ENCODE measurements at regions not wholly inside any gene's neighbourhood (a gene's known extent, or its start where the extent isn't known, plus 50 kb on each side); places are given as distances from the start of the nearest gene placed in this dataset.
A peak's percentile ranks its signal among the peaks of the same experiment; 100 is the strongest.
"Not testable (repeated sequence)": the region's sequence is repeated elsewhere in the genome, so short reads cannot be mapped to it uniquely, and the experiment has no call there.

- no peak for DNase-seq
Measured at GRCh38 chr2:234272069-234272850, 221.8 kb downstream of the SPP2 start.

DNA sequence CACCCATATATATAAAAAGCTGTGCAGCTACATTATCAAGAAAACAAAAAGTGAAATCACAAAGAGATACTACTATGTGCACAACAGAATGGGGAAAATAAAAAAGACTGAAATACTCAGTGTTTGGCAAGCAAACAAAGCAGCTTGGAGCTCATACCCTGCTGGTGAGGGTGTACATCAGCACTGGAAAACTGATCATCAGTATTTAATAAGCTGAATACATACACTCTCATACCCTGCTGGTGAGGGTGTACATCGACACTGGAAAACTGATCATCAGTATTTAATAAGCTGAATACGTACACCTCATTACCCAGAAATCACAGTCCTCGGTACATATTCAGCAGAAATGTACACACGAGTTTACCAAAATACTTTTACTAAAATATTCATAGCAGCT is 220.8 kb downstream of the SPP2 start:
- DNase-seq, result no peak

DNA sequence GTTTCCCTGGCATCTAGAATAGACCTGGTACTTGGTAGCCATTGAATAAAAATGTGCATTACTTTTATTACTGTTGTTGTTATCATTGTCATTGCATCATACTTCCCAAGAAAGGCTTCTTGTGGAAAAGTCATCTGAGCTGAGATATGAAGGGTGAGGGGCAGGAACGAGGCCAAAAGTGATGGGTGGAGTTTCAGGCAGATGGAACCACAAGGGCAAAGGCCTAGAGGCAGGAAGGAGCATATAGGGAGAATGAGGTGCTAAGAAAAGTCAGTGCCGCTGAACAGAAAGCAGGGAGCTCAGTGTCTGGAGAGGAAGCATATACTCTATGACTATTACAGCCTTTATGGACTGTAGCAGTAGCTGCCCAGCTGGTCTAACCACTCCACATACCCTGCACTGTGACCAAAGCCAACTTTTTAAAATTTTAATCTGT is 219.3 kb downstream of the SPP2 start:
- DNase-seq, result no peak

DNA sequence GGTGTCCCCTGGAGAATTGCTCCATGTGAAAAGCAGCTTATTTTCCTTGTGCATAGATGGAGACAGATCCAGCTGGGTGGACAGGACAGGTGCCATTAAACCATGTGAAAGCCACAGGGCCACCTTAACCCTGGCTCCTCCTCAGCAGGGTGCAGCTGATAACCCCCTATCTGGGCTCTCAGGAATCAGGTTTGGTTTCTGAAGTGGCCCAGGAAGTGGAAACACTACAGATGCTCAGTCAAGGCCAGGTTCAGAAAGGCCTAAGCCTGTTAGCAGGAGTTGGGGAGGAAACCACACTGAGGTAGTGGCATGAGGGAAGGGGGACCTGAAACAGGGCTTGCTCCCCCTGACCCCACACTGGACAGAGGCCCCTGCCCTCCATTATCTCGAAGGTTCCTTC is 217.0 kb downstream of the SPP2 start:
- DNase-seq, result no peak

GRCh38 chr2:234266952-234267351 is 216.4 kb downstream of the SPP2 start:
- no peak for DNase-seq

DNA sequence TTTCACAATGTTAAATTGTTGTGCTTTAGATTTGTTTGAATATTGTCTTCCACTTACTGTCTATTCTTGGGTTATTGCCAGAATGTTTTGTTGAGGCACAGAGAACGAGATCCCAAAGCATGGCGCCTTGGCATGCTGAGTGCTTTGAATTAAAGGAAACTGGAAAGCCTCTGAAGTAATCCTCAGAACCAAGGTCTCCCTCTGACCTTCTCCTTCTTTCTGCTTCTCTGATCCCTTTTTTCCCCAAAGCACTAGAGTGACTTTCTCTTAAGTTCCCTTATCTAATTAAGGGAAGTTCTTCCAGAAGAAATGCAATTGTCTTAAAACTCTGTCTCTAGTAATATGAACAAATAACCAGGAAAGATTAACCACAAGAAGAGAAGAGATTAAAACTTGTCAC is 214.7 kb downstream of the SPP2 start:
- no peak for DNase-seq

- DNase-seq, result no peak
Measured at GRCh38 chr2:234261736-234262135, 211.2 kb downstream of the SPP2 start.

GRCh38 chr2:234259440-234259839 is 208.9 kb downstream of the SPP2 start:
- no peak for DNase-seq

DNA sequence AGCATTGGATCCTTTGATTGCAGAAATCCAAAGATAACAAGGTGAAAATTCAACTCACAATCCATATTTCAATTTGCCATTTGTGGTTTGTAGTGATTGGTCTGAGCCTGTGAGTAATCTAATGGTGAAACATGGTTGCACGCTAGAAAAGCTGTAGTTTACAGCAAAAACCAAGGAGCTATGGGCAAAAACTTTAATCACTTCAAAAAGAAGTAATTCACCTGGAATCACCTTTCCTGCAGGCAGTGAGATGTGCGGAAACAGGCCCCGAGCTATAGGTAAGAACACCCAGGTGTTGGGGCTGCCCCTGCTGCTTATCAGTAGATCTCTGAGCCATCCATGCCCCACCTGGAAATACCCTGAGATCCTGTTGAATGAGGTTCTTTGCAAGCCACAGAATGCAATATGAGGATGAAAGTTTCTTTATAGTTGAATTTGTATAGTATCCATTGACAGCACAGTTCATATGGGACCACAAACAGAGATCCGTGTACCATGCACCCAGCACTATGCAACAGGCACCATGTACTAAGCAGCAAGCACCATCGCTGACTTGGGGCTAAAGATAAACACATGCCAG is 208.2 kb downstream of the SPP2 start:
- DNase-seq, result no peak

GRCh38 chr2:234257859-234258561 is 207.5 kb downstream of the SPP2 start:
- DNase-seq, result no peak

- DNase-seq, result no peak
Measured at GRCh38 chr2:234256516-234256915, 206.0 kb downstream of the SPP2 start.

DNA sequence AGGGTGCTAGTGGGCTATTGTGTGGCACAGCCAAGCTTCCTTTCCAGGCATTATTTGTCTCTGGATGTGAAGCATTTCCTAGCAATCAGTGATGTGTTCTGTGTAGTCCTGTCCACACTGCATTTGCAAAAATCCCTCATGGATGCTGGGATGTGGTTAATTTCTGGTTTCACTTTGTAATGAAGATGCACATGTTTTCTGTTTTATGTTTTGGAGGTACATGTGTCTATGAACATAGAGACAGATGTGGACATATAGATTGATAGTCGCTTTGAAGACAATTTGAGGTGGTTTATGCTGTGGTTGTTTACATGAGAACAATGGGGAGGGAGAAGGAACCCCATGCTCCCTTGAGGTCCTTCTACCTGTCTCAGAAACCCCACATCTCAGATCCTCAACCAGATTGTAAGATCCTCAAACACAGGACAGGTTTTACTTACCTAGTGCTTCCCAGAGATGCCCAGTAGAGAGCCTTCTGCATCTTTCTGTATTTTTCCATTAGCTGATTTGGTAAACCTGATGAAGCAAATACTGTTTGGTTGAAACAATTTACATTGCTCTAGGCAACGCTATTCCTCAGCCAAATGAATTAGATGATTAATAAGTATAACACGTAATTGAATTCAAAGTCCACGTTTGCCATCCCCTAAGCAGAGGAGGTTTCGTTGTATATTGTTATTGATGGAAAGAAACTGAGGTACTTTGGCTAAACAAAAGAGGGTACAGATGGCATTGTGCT is 204.4 kb downstream of the SPP2 start:
- DNase-seq, result no peak

GRCh38 chr2:234252772-234253171 is 202.3 kb downstream of the SPP2 start:
- peak; percentile 71 for DNase-seq

- DNase-seq, result no peak
Measured at GRCh38 chr2:234251326-234252271, 201.1 kb downstream of the SPP2 start.

DNA sequence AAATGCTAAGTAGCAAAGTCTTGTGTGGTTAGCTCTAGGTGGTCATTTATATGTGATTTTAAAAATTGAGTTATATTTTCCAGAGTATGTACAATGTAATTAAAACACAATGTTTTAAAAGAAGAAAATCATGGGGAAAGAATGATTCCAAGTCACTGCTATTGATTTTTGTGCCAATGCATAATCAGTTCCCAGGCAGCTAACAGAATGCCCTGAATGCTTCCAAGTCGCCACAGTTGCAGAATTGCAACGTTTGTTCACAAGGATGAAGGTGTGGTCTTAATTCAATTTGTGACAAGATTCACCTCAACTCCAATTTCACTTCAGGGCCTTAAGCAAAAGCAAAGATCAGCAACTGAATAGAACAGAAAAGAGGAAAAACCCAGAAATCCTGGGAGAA is 200.4 kb downstream of the SPP2 start:
- no peak for DNase-seq

- no peak for DNase-seq
Measured at GRCh38 chr2:234249873-234250272, 199.4 kb downstream of the SPP2 start.

DNA sequence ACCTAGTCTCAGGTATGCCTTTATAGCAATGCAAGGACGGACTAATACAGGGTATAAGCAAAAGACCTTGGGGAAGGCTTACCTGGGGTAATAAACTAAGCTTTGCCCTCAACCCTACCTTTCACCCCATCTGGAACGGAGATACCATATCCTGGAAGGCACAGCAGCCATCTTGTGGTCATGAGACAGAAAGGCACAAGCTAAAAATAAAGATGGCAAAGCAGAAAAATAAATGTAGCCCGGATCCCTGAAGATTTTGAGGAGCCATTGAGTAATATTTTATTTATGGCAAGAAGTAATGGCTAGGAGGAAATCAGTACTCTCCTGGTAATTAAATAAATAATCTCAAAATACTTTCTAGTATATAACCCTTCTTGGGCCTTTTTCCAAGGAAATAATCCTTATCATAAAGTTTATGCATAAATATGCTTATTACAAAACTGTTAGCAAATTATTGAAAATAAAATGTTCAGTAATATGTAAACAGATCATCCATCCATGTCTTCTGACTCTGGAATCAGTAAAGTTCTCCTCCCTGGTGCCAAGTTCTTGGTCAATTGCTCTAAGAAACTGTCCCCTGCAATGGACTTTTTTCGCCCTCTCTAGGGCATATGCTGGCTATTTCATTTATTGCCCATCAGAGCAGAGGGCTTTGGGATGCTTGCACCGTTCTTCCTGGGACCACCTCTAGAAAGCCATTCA is 198.7 kb downstream of the SPP2 start:
- no peak for DNase-seq

GRCh38 chr2:234248213-234248710 is 197.8 kb downstream of the SPP2 start:
- DNase-seq, result not testable (repeated sequence)

DNA sequence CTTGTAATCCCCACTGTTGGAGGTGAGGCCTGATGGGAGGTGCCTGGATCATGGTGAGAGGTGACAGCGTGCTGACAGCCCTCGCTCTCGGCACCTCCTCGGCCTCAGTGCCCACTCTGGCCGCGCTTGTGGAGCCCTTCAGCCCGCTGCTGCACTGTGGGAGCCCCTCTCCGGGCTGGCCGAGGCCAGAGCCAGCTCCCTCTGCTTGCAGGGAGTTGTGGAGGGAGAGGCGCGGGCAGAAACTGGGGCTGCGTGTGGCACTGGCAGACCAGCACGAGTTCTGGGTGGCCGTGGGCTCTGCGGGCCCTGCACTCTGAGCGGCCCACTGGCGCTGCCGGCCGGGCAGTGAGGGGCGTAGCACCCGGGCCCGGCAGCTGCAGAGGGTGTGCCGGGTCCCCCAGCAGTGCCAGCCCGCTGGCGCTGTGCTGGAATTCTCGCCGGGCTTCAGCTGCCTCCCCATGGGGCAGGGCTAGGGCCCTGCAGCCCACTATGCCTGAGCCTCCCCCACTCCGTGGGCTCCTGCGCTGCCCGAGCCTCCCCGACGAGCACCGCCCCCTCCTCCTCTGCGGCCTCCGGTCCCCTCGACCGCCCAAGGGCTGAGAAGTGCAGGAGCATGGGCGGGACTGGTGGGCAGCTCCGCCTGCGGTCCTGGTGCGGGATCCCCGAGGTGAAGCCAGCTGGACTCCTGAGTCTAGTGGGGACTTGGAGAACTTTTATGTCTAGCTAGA is 197.1 kb downstream of the SPP2 start:
- no peak for DNase-seq

GRCh38 chr2:234245945-234246344 is 195.4 kb downstream of the SPP2 start:
- no peak for DNase-seq
